SK-N-MC (cell line): ENCODE measurements at regions not wholly inside any gene's neighbourhood (a gene's known extent, or its start where the extent isn't known, plus 50 kb on each side); places are given as distances from the start of the nearest gene placed in this dataset.

Experiments used
- EZH2 ChIP-seq: fragments of 200-600 bp; sonication (generic); IDR thresholded peaks from one replicate; pipeline ENCODE4 v1.6.1; 2017; ENCODE audit warnings: antibody characterized with exemption
- FOXP2 ChIP-seq: optimal IDR thresholded peaks from 2 replicates; pipeline ENCODE3; 2011; ENCODE audit warnings: mild to moderate bottlenecking, moderate library complexity; ENCODE audit not compliant: insufficient read depth; ENCODE audit errors: extremely low read length, control extremely low read depth
- POLR2AphosphoS5 ChIP-seq: IDR thresholded peaks from 2 replicates; pipeline ENCODE4 v1.6.1; 2012; ENCODE audit warnings: mild to moderate bottlenecking, low read depth, low read length, borderline replicate concordance

DNA sequence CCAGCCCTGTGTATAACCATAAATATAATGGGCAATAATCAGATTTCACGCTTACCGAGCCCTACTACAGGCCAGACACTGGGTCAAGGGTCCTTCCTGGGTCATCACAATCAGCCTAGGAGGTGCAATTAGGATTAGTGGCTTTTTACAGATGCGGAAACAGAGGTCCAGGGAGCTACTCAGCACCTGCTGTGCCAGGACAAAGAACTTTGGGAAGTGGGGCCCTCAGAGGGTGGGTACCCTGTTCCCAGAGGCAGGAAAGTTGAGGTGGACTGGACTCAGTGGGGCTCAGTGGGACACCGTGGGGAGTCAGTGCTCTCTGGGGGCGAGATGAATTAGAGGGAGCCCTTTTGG, 77.2 kb downstream of the CEBPB start:
- TF ChIP-seq EZH2: no peak
- TF ChIP-seq FOXP2: no peak
- no peak for TF ChIP-seq POLR2AphosphoS5
